ENCODE measurements at regions not wholly inside any gene's neighbourhood (a gene's known extent, or its start where the extent isn't known, plus 50 kb on each side); places are given as distances from the start of the nearest gene placed in this dataset.

GRCh38 chr5:147037515-147038205, 159.1 kb upstream of the PPP2R2B start:
- no peak for DNase-seq

- DNase-seq = no peak
Observed at GRCh38 chr5:147040856-147041255, 162.3 kb upstream of the PPP2R2B start.

GRCh38 chr5:147044572-147045273, 166.2 kb upstream of the PPP2R2B start:
- no peak for DNase-seq

GRCh38 chr5:147045290-147045689, 166.7 kb upstream of the PPP2R2B start:
- DNase-seq = no peak

- no peak for DNase-seq
Observed at GRCh38 chr5:147046281-147046680, 167.7 kb upstream of the PPP2R2B start.

- DNase-seq = no peak
Observed at GRCh38 chr5:147046894-147047293, 168.3 kb upstream of the PPP2R2B start.

GRCh38 chr5:147049764-147050163, 171.2 kb upstream of the PPP2R2B start:
- DNase-seq = no peak

GRCh38 chr5:147050172-147050571, 171.6 kb upstream of the PPP2R2B start:
- no peak for DNase-seq

GRCh38 chr5:147051193-147051592, 172.6 kb upstream of the PPP2R2B start:
- DNase-seq = no peak

GRCh38 chr5:147052519-147052918, 174.0 kb upstream of the PPP2R2B start:
- DNase-seq = no peak

GRCh38 chr5:147055089-147055826, 176.7 kb upstream of the PPP2R2B start:
- no peak for DNase-seq

GRCh38 chr5:147055850-147056566, 177.5 kb upstream of the PPP2R2B start:
- DNase-seq = no peak

GRCh38 chr5:147057051-147057450, 177.8 kb upstream of the STK32A start:
- DNase-seq = no peak

GRCh38 chr5:147061431-147061830, 173.4 kb upstream of the STK32A start:
- no peak for DNase-seq

- DNase-seq = no peak
Observed at GRCh38 chr5:147062427-147062826, 172.4 kb upstream of the STK32A start.

- no peak for DNase-seq
Observed at GRCh38 chr5:147063943-147064342, 170.9 kb upstream of the STK32A start.

GRCh38 chr5:147065071-147065470, 169.8 kb upstream of the STK32A start:
- DNase-seq = no peak

GRCh38 chr5:147068998-147069397, 165.8 kb upstream of the STK32A start:
- DNase-seq = no peak

GRCh38 chr5:147072622-147073021, 162.2 kb upstream of the STK32A start:
- no peak for DNase-seq

GRCh38 chr5:147073098-147073497, 161.7 kb upstream of the STK32A start:
- no peak for DNase-seq

- no peak for DNase-seq
Observed at GRCh38 chr5:147075187-147075586, 159.6 kb upstream of the STK32A start.

- DNase-seq = no peak
Observed at GRCh38 chr5:147080391-147080790, 154.4 kb upstream of the STK32A start.

GRCh38 chr5:147081311-147081764, 153.5 kb upstream of the STK32A start:
- no peak for DNase-seq

Measured in CD4-positive, alpha-beta T cell treated with Interleukin-4 for 1 hour (primary cell).